ENCODE measurements at regions not wholly inside any gene's neighbourhood (a gene's known extent, or its start where the extent isn't known, plus 50 kb on each side); places are given as distances from the start of the nearest gene placed in this dataset.

DNA sequence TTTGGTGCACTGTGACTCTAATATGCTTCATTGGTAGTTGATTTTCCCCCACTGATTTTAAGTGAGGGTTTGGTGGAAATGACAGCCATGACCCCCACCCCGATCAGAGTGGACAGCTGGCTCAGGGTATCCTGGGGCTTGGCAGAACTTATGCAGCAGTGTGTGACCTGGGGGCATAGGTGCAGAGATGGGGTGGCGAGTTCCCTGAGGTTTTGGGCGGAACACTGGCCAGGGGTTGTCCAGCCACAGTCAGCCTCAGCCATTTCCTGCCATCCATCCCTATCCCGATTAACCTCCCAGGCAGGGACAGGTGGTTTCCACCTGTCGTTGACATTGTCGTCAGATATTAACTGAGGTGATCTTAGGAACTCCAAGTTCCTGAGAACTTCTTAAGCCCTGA lies 155.8 kb upstream of the CHST15 start:
- no peak overlapping the region for H3K27ac ChIP-seq
- H3K9me2 ChIP-seq (replicated peaks; ENCODE audit: insufficient read depth), result no peaks in the 10 kb centered on the region
- no peaks in the 10 kb centered on the region for H4K20me1 ChIP-seq (ENCODE audit: insufficient read depth, poor library complexity, severe bottlenecking)
- H3K4me1 ChIP-seq (ENCODE audit: insufficient read depth), result no peaks in the 10 kb centered on the region
- H3K4me2 ChIP-seq, result no peak overlapping the region
- H3K36me3 ChIP-seq (replicated peaks; ENCODE audit: insufficient read depth, low read depth), result no peaks in the 10 kb centered on the region
- no peaks in the 10 kb centered on the region for H3K27me3 ChIP-seq
- WGBS (ENCODE audit: low lambda C conversion rate, missing lambda C conversion rate), result 89% methylated on average over 6 of the region's 6 CpGs
- no peak overlapping the region for H3K4me3 ChIP-seq
- no peak for TF ChIP-seq EZH2phosphoT487 (IDR thresholded peaks at IDR 0.05; ENCODE audit: low read depth, severe bottlenecking, unreplicated experiment)
- TF ChIP-seq, protein P1, sequence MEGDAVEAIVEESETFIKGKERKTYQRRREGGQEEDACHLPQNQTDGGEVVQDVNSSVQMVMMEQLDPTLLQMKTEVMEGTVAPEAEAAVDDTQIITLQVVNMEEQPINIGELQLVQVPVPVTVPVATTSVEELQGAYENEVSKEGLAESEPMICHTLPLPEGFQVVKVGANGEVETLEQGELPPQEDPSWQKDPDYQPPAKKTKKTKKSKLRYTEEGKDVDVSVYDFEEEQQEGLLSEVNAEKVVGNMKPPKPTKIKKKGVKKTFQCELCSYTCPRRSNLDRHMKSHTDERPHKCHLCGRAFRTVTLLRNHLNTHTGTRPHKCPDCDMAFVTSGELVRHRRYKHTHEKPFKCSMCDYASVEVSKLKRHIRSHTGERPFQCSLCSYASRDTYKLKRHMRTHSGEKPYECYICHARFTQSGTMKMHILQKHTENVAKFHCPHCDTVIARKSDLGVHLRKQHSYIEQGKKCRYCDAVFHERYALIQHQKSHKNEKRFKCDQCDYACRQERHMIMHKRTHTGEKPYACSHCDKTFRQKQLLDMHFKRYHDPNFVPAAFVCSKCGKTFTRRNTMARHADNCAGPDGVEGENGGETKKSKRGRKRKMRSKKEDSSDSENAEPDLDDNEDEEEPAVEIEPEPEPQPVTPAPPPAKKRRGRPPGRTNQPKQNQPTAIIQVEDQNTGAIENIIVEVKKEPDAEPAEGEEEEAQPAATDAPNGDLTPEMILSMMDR (IDR thresholded peaks at IDR 0.05; ENCODE audit: poor library complexity), result no peak
- TF ChIP-seq EZH2 (IDR thresholded peaks at IDR 0.05; ENCODE audit: borderline replicate concordance), result no peak
- H3K9me3 ChIP-seq (ENCODE audit: low read depth), result no peaks in the 10 kb centered on the region
- no peak for DNase-seq (ENCODE audit: low spot score)
- no peak overlapping the region for H2AFZ ChIP-seq
- H3K79me2 ChIP-seq, result no peaks in the 10 kb centered on the region

DNA sequence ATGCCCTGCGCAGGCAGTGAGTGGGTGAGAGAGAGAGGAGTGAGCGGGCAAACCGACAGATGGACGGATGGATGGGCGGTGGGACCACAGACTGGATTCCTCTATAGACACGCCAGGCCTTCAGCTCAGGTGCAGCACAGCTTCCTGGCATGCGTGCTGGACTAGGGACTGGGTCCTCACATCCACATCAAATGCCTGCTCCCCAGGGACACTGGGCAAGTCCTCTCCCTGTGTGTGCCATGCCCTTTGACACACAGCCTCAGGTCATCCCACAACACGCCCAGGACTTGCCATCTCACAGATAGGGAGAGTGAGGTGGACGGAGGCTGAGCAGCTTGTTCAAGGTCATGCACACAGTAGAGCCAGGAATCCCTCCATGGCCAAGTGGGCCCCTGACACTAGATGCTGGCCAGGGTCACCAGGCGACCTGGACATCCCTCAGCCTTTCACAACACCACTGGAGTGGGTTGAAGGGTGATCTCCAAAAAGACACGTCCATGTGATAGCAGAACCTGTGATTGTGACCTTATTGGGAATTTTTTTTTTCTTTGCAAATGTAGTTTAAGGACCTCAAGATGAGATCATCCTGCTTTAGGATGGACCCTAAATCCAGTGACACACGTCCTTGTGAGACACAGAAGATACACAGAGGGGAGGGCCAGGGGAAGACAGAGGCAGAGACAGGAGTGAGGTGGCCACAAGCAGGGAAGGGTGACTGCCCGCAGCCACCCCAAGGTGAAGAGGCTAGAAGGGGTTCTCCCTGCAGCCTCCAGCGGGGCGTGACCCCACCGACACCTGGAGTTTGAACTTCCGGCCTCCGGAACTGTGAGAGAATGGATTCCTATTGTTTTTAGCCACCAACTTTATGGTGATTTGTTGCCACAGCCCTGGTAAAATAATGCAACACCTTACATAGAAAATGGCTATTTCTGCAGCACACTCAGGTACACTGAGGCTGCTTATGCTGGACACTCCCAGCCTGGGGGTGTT lies 155.0 kb upstream of the CHST15 start:
- DNase-seq (ENCODE audit: low spot score), result no peak
- no peak overlapping the region for H3K27ac ChIP-seq
- no peaks in the 10 kb centered on the region for H3K9me2 ChIP-seq (replicated peaks; ENCODE audit: insufficient read depth)
- WGBS (ENCODE audit: low lambda C conversion rate, missing lambda C conversion rate), result 88% methylated on average over 18 of the region's 18 CpGs
- no peak overlapping the region for H3K4me2 ChIP-seq
- no peaks in the 10 kb centered on the region for H4K20me1 ChIP-seq (ENCODE audit: insufficient read depth, poor library complexity, severe bottlenecking)
- H3K36me3 ChIP-seq (replicated peaks; ENCODE audit: insufficient read depth, low read depth), result no peaks in the 10 kb centered on the region
- no peak overlapping the region for H2AFZ ChIP-seq
- no peaks in the 10 kb centered on the region for H3K27me3 ChIP-seq
- no peaks in the 10 kb centered on the region for H3K9me3 ChIP-seq (ENCODE audit: low read depth)
- H3K4me1 ChIP-seq (ENCODE audit: insufficient read depth), result no peaks in the 10 kb centered on the region
- H3K4me3 ChIP-seq, result no peak overlapping the region
- no peak for TF ChIP-seq EZH2 (IDR thresholded peaks at IDR 0.05; ENCODE audit: borderline replicate concordance)
- TF ChIP-seq EZH2phosphoT487 (IDR thresholded peaks at IDR 0.05; ENCODE audit: low read depth, severe bottlenecking, unreplicated experiment), result no peak
- TF ChIP-seq, protein P1 (IDR thresholded peaks at IDR 0.05; ENCODE audit: poor library complexity), result no peak
- H3K79me2 ChIP-seq, result no peaks in the 10 kb centered on the region

DNA sequence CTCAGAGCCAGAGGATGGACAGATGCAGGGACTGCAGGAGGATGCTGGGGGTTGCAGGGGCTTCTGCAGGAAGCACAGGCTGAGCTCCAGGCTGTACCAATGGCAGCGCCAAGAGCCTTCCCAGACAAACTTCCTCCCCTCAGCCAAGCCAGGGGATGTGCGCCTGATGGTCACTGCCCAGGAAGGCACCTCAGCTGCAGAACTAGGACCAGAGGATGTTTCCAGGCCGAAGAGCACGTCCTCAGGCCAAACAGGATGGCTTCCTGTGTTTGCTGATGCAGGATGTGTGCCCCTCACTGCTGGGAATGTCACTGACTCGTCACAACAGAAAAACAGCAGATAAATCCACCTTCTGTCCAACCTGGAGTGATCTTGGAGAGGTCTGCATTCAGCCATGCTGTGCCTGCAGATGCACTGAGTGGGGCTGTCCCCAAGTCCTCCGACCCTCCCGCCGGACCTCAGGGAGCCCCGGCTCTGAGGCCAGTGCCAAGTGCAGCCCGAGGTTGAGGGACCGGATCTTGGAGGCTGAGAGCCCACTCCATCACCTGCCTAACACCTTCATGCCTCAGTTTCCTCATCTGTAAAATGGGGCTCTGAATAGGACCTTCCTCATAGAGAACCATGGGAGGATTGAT lies 152.5 kb upstream of the CHST15 start:
- Histone ChIP-seq H3K4me2 (no peak overlapping the region), H3K4me3 (no peak overlapping the region), H3K79me2 (no peaks in the 10 kb centered on the region), H3K9me2 (replicated peaks; ENCODE audit: insufficient read depth) (no peaks in the 10 kb centered on the region), H3K27me3 (no peaks in the 10 kb centered on the region), H3K4me1 (ENCODE audit: insufficient read depth) (no peaks in the 10 kb centered on the region), H3K9me3 (ENCODE audit: low read depth) (no peaks in the 10 kb centered on the region), H3K36me3 (replicated peaks; ENCODE audit: insufficient read depth, low read depth) (no peaks in the 10 kb centered on the region), H4K20me1 (ENCODE audit: insufficient read depth, poor library complexity, severe bottlenecking) (no peaks in the 10 kb centered on the region), H2AFZ (no peak overlapping the region), H3K27ac (no peak overlapping the region)
- no peak for DNase-seq (ENCODE audit: low spot score)
- WGBS (ENCODE audit: low lambda C conversion rate, missing lambda C conversion rate), result 81% methylated on average over 11 of the region's 11 CpGs
- no peak for TF ChIP-seq EZH2 (IDR thresholded peaks at IDR 0.05; ENCODE audit: borderline replicate concordance)
- TF ChIP-seq, protein P1 (IDR thresholded peaks at IDR 0.05; ENCODE audit: poor library complexity), result no peak
- TF ChIP-seq EZH2phosphoT487 (IDR thresholded peaks at IDR 0.05; ENCODE audit: low read depth, severe bottlenecking, unreplicated experiment), result no peak
